Ishikawa (cell line): ENCODE measurements at regions not wholly inside any gene's neighbourhood (a gene's known extent, or its start where the extent isn't known, plus 50 kb on each side); places are given as distances from the start of the nearest gene placed in this dataset.

Source experiments
- CEBPB ChIP-seq: IDR thresholded peaks from 2 replicates; pipeline ENCODE4 v1.6.1; 2012
- CREB1 ChIP-seq: IDR thresholded peaks from 2 replicates; pipeline ENCODE4 v1.6.1; 2012; ENCODE audit warnings: low read depth
- EGR1 ChIP-seq: IDR thresholded peaks from 2 replicates; pipeline ENCODE4 v1.6.1; 2012
- EP300 ChIP-seq: IDR thresholded peaks from 2 replicates; pipeline ENCODE4 v1.6.1; 2012; ENCODE audit warnings: borderline replicate concordance
- FOXM1 ChIP-seq: IDR thresholded peaks from 2 replicates; pipeline ENCODE4 v1.6.1; 2012; ENCODE audit warnings: low read depth, borderline replicate concordance
- NFIC ChIP-seq: IDR thresholded peaks from 2 replicates; pipeline ENCODE4 v1.6.1; 2012
- RAD21 ChIP-seq: IDR thresholded peaks from 2 replicates; pipeline ENCODE4 v1.6.1; 2012; ENCODE audit warnings: low read depth
- REST ChIP-seq: IDR thresholded peaks from 2 replicates; pipeline ENCODE4 v1.6.1; 2012; ENCODE audit warnings: low read depth, mild to moderate bottlenecking
- TAF1 ChIP-seq: IDR thresholded peaks from 2 replicates; pipeline ENCODE4 v1.6.1; 2012; ENCODE audit warnings: low read depth, mild to moderate bottlenecking
- TCF12 ChIP-seq: IDR thresholded peaks from 2 replicates; pipeline ENCODE4 v1.6.1; 2012; ENCODE audit warnings: low read depth
- TEAD4 ChIP-seq: IDR thresholded peaks from 2 replicates; pipeline ENCODE4 v1.6.1; 2012
- USF1 ChIP-seq: IDR thresholded peaks from 2 replicates; pipeline ENCODE4 v1.6.1; 2012
- YY1 ChIP-seq: IDR thresholded peaks from 2 replicates; pipeline ENCODE4 v1.6.1; 2012; ENCODE audit warnings: low read depth
- ZBTB7A ChIP-seq: IDR thresholded peaks from 2 replicates; pipeline ENCODE4 v1.6.1; 2012; ENCODE audit warnings: low read depth
- TF ChIP-seq, protein P1 (sequence below): IDR thresholded peaks from 2 replicates; pipeline ENCODE4 v1.6.1; 2012

GRCh38 chr3:124584245-124584551, 146.1 kb upstream of the UMPS start:
- TF ChIP-seq TCF12: no peak
- no peak for TF ChIP-seq REST
- TF ChIP-seq FOXM1: no peak
- TF ChIP-seq NFIC: no peak
- TF ChIP-seq RAD21: no peak
- TF ChIP-seq EGR1: no peak
- TF ChIP-seq CREB1: no peak
- TF ChIP-seq ZBTB7A: no peak
- TF ChIP-seq TAF1: no peak
- TF ChIP-seq USF1: no peak
- TF ChIP-seq, protein P1, sequence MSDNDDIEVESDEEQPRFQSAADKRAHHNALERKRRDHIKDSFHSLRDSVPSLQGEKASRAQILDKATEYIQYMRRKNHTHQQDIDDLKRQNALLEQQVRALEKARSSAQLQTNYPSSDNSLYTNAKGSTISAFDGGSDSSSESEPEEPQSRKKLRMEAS: no peak

DNA sequence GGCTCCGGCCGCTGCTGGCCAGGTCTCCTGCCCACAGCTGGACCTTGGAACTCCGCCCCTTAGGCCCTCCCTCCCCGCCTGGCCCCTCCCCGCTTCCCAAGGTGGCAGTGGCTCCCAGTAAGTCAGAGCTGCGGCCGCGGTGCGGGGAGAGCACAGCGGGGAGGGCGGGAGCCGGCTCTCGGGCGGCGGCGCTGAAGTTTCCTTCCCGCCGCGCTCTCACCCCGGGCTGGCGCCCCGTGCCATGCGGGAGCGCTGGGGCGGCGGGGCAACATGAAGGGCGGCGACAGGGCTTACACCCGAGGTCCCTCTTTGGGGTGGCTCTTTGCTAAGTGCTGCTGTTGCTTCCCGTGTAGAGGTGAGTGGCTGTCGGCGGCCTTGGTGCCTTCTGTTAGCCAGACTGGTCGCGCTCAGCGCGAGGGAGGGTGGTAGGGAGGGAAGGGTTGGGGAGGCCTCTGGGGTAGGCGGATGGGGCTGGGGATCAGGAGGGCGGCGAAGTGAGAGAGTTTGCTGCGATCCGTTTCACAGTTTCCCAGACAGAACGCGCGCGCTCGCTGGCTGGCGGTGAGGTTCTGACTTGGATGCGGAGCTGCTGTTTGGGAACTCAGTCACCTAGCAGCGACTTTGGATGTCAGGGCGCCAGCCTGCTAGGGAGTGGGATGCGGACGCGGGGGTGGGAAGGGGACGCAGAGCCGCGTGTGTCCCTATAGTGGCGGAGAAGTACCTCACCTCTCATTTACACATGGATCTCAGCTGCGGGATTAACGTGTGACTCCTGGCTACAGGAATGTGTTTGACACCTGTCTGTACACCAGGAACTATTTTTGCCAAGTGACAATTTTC, 145.5 kb upstream of the UMPS start:
- TF ChIP-seq REST (no peak), TAF1 (no peak; the same call in 1 of the 2 replicates), EP300 (no peak)
- TF ChIP-seq, protein P1: 0 out of 2 replicates have a peak, but pooled peaks have one; percentile 20

DNA sequence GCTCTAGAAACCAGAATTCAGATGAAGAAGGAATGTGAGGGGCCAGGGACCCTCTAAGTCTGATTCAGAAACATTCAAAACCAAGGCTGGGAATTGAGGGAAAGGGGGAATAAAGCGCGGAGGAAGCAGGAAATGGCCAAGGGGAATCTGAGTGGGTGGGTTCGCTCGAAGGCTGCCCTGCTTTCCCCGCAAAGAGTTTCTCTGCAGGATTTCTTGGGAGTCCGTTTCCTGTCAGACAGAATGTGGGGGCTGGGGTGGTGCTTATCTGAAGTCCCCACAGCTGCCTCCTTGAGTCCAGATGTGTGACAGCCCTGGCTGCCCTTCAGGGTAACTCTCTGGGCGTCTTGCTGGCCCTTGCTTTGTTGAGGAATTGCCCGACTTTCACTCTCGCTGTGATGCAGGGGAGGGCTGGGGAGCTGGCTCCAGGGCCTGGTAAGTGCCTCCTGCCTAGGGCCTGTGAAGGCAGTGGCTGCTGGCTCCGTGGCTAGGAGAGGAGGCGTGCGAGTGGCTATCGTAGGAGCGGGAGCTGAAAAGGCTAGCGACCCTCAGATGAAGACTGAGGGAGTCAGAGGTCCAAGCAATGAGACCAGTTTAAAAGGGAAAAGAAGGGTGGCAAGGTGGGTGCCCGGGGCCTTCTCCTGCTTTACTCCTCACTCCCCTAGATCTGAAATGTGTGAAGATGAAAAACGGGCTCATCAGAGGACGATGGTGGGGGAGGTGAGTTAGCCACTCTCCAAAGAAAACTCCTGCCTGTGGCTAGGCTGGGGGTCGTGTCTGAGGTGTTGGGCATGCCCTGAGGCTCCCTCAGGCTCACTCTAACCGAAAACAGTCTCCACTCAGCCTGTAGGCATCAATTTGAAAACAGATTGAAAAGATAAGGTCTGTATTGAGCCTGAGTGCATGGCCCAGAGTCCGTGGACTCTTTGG, 143.9 kb upstream of the UMPS start:
- TF ChIP-seq RAD21 (no peak), EGR1 (no peak), ZBTB7A (no peak), REST (no peak), TCF12 (no peak), CREB1 (no peak), TEAD4 (no peak), YY1 (no peak)
- TF ChIP-seq, protein P1: no peak

DNA sequence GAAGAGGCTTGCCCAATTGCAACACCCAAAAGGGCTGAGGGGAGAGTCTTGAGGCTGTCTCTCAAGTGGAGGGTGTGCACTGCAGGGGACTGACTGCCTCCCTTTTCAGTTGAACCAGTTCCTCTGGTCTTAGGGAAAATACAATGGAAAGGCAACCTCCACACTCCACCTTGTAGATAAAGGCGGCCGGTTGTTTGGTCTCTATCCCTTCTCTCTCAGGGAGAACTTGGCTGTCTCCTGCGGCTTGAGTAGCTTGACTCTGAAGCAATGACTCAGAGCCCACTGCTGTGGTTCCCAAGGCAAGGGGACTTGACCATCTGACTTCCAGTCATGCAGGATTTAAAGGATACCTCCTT, 143.2 kb upstream of the UMPS start:
- TF ChIP-seq ZBTB7A (no peak), TCF12 (no peak), CEBPB (0 out of 2 replicates have a peak, but pooled peaks have one; percentile 33), EGR1 (no peak), USF1 (no peak)
